Spleen (tissue), 11 donors: ENCODE measurements at regions not wholly inside any gene's neighbourhood (a gene's known extent, or its start where the extent isn't known, plus 50 kb on each side); places are given as distances from the start of the nearest gene placed in this dataset.

Source experiments
- DNase-seq: peaks from one replicate; pipeline ENCODE4 v3.0.0-alpha.2; 2020
- H3K27ac ChIP-seq, 8 donors: fragments of 200-600 bp; sonication (generic) in 7 of 8; 1 replicate in 4 of 8; 2 replicates in 4 of 8; pipeline versions ENCODE4 v1.5.0 to v1.8.0; 2016 to 2021; ENCODE audit warnings: inconsistent platforms in 4 of 8, mild to moderate bottlenecking in 4 of 8, moderate library complexity in 1 of 8
- H3K27me3 ChIP-seq, 7 donors: fragments of 200-600 bp; sonication (generic) in 6 of 7; replicated peaks in 1 of 7; 1 replicate in 4 of 7; 2 replicates in 3 of 7; pipeline versions ENCODE4 v1.5.0 to v1.8.0; 2016 to 2021; ENCODE audit warnings: inconsistent platforms in 3 of 7, mild to moderate bottlenecking in 1 of 7
- H3K36me3 ChIP-seq, 6 donors: fragments of 200-600 bp; sonication (generic) in 5 of 6; 1 replicate in 4 of 6; 2 replicates in 2 of 6; pipeline versions ENCODE4 v1.5.0 to v1.8.0; 2016 to 2021; ENCODE audit warnings: inconsistent platforms in 2 of 6
- H3K4me1 ChIP-seq, 6 donors: fragments of 200-600 bp; sonication (generic) in 5 of 6; 1 replicate in 3 of 6; 2 replicates in 3 of 6; pipeline versions ENCODE4 v1.5.0 to v1.8.0; 2016 to 2021; ENCODE audit warnings: inconsistent platforms in 3 of 6
- H3K4me3 ChIP-seq, 8 donors: fragments of 200-600 bp; sonication (generic) in 7 of 8; 1 replicate in 4 of 8; 2 replicates in 4 of 8; pipeline versions ENCODE4 v1.5.0 to v1.8.0; 2016 to 2021; ENCODE audit warnings: inconsistent platforms in 4 of 8, mild to moderate bottlenecking in 4 of 8, moderate library complexity in 2 of 8
- H3K9me3 ChIP-seq, 8 donors: fragments of 200-600 bp; sonication (generic) in 7 of 8; 1 replicate in 4 of 8; 2 replicates in 4 of 8; pipeline versions ENCODE4 v1.5.0 to v1.8.0; 2016 to 2021; ENCODE audit warnings: inconsistent platforms in 4 of 8
- CTCF ChIP-seq, 11 experiments: fragments of 200-600 bp in 7 of 11; fragments of 450-650 bp in 4 of 11; sonication (generic) in 4 of 11; IDR thresholded peaks in 8 of 11; conservative IDR thresholded peaks in 3 of 11; 1 replicate in 7 of 11; 2 replicates in 4 of 11; pipeline versions ENCODE4 v1.4.0 to v1.8.0; 2016 to 2021; ENCODE audit warnings: antibody characterized with exemption in 11 of 11, inconsistent platforms in 4 of 11, mild to moderate bottlenecking in 1 of 11
- POLR2A ChIP-seq, 3 donors: fragments of 450-650 bp; IDR thresholded peaks; one replicate each; pipeline ENCODE4 v1.5.1; 2017; ENCODE audit warnings: antibody characterized with exemption in 3 of 3, mild to moderate bottlenecking in 1 of 3
- POLR2AphosphoS5 ChIP-seq, 3 donors: sonication (generic); formaldehyde crosslinking; IDR thresholded peaks; one replicate each; pipeline ENCODE4 v1.5.1; 2017; ENCODE audit warnings: antibody characterized with exemption in 3 of 3
- WGBS, 5 donors: extraction: QIAGEN DNeasy Blood & Tissue Kit in 3 of 5; methylation state at CpG; one replicate each; pipeline versions ENCODE4 v1.1.5 to v1.1.7; 2013 to 2018; 5-methylcytosine and 5-hydroxymethylcytosine counted together
- intact Hi-C: fragments of 100-400 bp; cut with DNase I; formaldehyde crosslinking; loops from one replicate; pipeline ENCODE4 v1.15.0; 2023; ENCODE audit warnings: low total_unique reads
- donor health status: healthy with polysubstance abuse.
- donor health status: DM: no; HTN: no; CAD: no; lungs with moderate emphysema.
- donor health status: DM: no; HTN: no; CAD: no.
- donor health status: Bipolar disorder and iron deficiency.
- donor health status: healthy.
- donor health status: DM: no; HTN: no; CAD: no.
- donor health status: DM: yes; HTN: yes; CAD: no.

DNA sequence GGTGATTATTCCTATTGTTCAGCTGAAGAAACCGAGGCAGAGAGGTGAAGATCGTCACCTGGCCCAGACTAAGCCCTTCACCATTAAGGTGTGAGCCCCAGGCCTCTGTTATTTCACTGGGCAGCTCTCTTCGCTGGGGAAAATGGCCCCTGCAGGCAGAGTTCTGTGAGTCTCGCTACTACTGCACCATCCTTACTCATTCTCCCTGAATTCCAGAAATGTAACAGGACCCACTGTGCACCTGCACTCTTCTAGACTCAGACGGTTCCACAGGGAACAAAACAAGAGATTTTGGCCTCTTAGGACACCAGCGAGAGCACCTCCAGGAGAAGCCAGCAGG lies 147.7 kb upstream of the GLI2 start:
- Histone ChIP-seq H3K27me3 (peaks cover 0 to 86% (median 23%) of the 10 kb centered on the region in 7 donors), H3K27ac (no peak overlapping the region), H3K4me3 (no peak overlapping the region), H3K36me3 (no peaks in the 10 kb centered on the region), H3K4me1 (peaks cover 0 to 15% (median 5%) of the 10 kb centered on the region in 6 donors), H3K9me3 (peaks cover 0 to 11% (median 0%) of the 10 kb centered on the region in 8 donors)
- no peak for DNase-seq
- TF ChIP-seq POLR2AphosphoS5 (IDR thresholded peaks at IDR 0.05), result no peak
- TF ChIP-seq CTCF (IDR thresholded peaks at IDR 0.05 in 8 of 11, conservative IDR thresholded peaks at IDR 0.05 in 3 of 11), result no peak
- TF ChIP-seq POLR2A (IDR thresholded peaks at IDR 0.05), result no peak
- 66 to 73% (median 69%) methylated on average over 6 of the region's 6 CpGs for WGBS, 5 donors
- intact Hi-C loops, result no loop called here

- no peak for DNase-seq
- intact Hi-C loops, result no loop called here
- TF ChIP-seq POLR2A (IDR thresholded peaks at IDR 0.05), result no peak
- no peak for TF ChIP-seq CTCF (IDR thresholded peaks at IDR 0.05 in 8 of 11, conservative IDR thresholded peaks at IDR 0.05 in 3 of 11)
- TF ChIP-seq POLR2AphosphoS5 (IDR thresholded peaks at IDR 0.05), result no peak
- Histone ChIP-seq H3K9me3 (peaks cover 0 to 8% (median 0%) of the 10 kb centered on the region in 8 donors), H3K4me3 (no peak overlapping the region), H3K4me1 (peaks cover 0 to 15% (median 5%) of the 10 kb centered on the region in 6 donors), H3K27me3 (peaks cover 0 to 79% (median 23%) of the 10 kb centered on the region in 7 donors), H3K36me3 (no peaks in the 10 kb centered on the region), H3K27ac (no peak overlapping the region)
- 77 to 84% (median 80%) methylated on average over 8 of the region's 8 CpGs for WGBS, 5 donors
Measured at GRCh38 chr2:120589771-120590608, 145.7 kb upstream of the GLI2 start.

GRCh38 chr2:120590841-120591240 lies 144.8 kb upstream of the GLI2 start:
- H3K27ac ChIP-seq, result no peak overlapping the region
- no peaks in the 10 kb centered on the region for H3K9me3 ChIP-seq
- intact Hi-C loops, result no loop called here
- H3K4me1 ChIP-seq, result peaks cover 0 to 15% (median 5%) of the 10 kb centered on the region in 6 donors
- WGBS, 5 donors, result 60 to 93% (median 91%) methylated on average over 1 of the region's 1 CpG
- H3K36me3 ChIP-seq, result no peaks in the 10 kb centered on the region
- no peak for TF ChIP-seq CTCF (IDR thresholded peaks at IDR 0.05 in 8 of 11, conservative IDR thresholded peaks at IDR 0.05 in 3 of 11)
- TF ChIP-seq POLR2A (IDR thresholded peaks at IDR 0.05), result no peak
- TF ChIP-seq POLR2AphosphoS5 (IDR thresholded peaks at IDR 0.05), result no peak
- H3K4me3 ChIP-seq, result no peak overlapping the region
- no peak for DNase-seq
- H3K27me3 ChIP-seq, result peaks cover 0 to 79% (median 23%) of the 10 kb centered on the region in 7 donors

GRCh38 chr2:120591572-120591971 lies 144.1 kb upstream of the GLI2 start:
- WGBS, 5 donors, result 83 to 89% (median 85%) methylated on average over 7 of the region's 7 CpGs
- TF ChIP-seq POLR2AphosphoS5 (IDR thresholded peaks at IDR 0.05), result no peak
- TF ChIP-seq CTCF (IDR thresholded peaks at IDR 0.05 in 8 of 11, conservative IDR thresholded peaks at IDR 0.05 in 3 of 11), result no peak
- TF ChIP-seq POLR2A (IDR thresholded peaks at IDR 0.05), result no peak
- Histone ChIP-seq H3K9me3 (no peaks in the 10 kb centered on the region), H3K4me3 (no peak overlapping the region), H3K27ac (no peak overlapping the region), H3K4me1 (peaks cover 0 to 14% (median 5%) of the 10 kb centered on the region in 6 donors), H3K36me3 (no peaks in the 10 kb centered on the region), H3K27me3 (peaks cover 0 to 76% (median 18%) of the 10 kb centered on the region in 7 donors)
- no peak for DNase-seq
- intact Hi-C loops, result no loop called here
